Breast epithelium (tissue), 3 donors: ENCODE measurements at regions not wholly inside any gene's neighbourhood (a gene's known extent, or its start where the extent isn't known, plus 50 kb on each side); places are given as distances from the start of the nearest gene placed in this dataset.

Experiments used
- POLR2A ChIP-seq: fragments of 450-650 bp; IDR thresholded peaks from one replicate; pipeline ENCODE4 v1.6.1; 2016; ENCODE audit warnings: antibody characterized with exemption, mild to moderate bottlenecking, moderate library complexity
- TF ChIP-seq, protein P1 (sequence below), 3 donors: fragments of 450-650 bp; IDR thresholded peaks; one replicate each; pipeline ENCODE4 v1.5.1; 2016 to 2017; ENCODE audit warnings: antibody characterized with exemption in 3 of 3, mild to moderate bottlenecking in 3 of 3, moderate library complexity in 3 of 3

DNA sequence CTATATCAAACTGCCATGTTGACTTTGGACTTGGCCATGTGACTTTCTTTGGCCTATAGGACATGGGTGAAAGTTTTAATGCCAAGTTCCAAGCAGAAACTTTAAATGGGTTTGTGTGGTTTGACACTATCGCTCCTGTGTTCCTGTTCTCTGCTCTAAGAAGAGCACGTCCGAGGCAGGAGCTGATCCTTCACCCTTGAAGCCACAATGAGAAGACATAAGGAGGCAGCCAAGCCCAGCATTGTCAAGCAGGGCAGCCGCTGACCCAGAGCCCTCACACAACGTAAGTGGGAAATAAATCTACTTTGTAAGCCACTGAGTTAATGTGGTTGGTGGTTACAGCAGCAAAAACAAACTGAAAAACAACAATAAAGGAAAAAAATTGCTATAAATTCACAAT is 422.4 kb downstream of the PID1 start:
- TF ChIP-seq, protein P1, sequence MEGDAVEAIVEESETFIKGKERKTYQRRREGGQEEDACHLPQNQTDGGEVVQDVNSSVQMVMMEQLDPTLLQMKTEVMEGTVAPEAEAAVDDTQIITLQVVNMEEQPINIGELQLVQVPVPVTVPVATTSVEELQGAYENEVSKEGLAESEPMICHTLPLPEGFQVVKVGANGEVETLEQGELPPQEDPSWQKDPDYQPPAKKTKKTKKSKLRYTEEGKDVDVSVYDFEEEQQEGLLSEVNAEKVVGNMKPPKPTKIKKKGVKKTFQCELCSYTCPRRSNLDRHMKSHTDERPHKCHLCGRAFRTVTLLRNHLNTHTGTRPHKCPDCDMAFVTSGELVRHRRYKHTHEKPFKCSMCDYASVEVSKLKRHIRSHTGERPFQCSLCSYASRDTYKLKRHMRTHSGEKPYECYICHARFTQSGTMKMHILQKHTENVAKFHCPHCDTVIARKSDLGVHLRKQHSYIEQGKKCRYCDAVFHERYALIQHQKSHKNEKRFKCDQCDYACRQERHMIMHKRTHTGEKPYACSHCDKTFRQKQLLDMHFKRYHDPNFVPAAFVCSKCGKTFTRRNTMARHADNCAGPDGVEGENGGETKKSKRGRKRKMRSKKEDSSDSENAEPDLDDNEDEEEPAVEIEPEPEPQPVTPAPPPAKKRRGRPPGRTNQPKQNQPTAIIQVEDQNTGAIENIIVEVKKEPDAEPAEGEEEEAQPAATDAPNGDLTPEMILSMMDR (IDR thresholded peaks at IDR 0.05) = no peak
- no peak for TF ChIP-seq POLR2A
